HG03439 (cell line): ENCODE measurements at regions not wholly inside any gene's neighbourhood (a gene's known extent, or its start where the extent isn't known, plus 50 kb on each side); places are given as distances from the start of the nearest gene placed in this dataset.

Source experiments
- ATAC-seq: cut with Tn5 transposase; IDR thresholded peaks from one replicate; pipeline ENCODE4 v1.9.1; 2021; ENCODE audit warnings: mild to moderate bottlenecking, moderate library complexity; ENCODE audit not compliant: unreplicated experiment

DNA sequence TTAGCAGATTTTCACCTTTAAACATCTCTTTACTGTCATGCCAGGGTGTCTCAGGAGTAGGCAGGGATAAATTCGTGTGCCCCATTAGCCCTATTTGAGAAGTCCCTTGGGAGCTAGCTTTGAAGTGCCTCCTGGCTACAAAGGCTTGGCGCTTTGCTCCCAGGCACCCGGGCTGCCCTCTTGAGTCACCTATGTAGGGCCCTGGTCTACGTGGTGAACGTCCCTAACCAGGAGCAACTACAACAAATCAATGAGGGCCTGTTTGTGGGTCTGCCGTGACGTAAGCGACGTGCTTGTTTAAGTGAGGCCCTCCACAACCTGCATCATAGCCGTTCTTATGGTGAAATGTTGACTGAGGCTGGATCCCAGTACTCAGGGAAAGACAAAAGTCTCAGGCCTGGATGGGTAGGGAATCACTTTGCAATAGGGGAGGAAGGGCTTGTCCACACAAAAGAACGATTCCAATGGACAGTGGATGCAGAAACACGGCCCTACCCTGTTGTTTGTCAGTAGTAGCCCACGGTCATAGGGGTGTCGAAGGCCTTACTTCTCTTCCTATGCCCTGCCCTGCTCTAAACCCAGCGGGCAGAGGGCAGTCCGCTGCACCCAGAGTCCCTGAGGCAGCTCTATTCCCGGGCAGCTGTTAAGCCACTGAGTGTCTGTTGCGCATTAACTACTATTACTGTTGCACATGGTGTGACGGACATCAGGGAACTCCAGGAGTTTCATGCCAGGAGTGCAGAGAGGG is 93.9 kb downstream of the INHBB start:
- no peak for ATAC-seq

- no peak for ATAC-seq
Measured at GRCh38 chr2:120440521-120441350, 94.8 kb downstream of the INHBB start.

DNA sequence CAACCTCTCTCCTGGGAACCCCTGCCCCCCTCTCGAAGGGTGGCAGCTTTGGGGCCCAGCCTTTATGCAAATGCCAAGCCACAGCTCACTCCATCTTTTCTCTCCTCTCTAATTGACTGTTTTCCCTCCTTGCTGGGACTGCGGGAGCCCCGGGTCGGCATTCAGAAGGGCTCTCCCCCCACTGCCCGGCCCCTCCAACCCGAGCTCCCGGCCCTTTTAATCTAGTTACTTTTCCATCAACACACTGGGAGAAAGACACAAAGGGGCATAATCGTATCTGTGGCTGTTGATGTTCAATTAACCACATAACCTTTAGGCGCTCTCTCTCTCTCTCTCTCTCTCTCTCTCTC is 95.4 kb downstream of the INHBB start:
- ATAC-seq = no peak

DNA sequence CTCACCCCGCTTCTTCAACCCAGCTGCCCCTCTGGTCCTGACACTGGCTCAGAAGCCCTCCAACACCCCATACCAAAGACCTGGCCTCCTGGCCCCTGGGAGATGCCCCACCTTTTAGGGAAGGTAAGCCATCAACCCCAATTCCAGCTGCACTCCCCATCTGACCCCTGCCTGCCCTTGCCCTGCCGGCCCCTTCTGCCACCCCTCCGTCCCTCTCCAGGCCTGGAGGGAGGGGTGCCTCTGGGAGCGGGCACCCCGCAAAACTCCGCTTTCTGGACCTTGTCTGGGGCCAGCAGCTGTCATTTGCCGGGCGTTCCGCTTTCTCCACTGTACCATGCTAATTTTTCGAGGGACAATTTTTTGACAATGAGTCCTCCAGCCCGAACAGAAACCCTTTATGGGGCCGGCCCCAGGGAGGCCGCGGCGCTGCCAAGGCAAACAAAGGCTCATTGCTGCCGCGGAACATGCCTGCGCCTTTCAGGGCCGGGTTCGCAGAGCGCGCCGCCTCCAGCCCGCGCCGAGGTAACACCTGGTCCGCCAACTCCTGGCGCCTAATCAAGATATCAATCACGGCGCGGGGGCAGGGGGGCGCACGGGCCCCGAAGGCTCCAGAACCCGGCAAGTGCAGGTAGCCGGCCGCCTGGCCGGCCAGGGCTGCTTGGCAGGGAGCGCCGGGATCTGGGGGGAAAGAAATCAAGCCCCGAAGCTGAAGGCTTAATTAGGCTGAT is 96.0 kb downstream of the INHBB start:
- no peak for ATAC-seq

GRCh38 chr2:120442541-120442922 is 96.6 kb downstream of the INHBB start:
- no peak for ATAC-seq

DNA sequence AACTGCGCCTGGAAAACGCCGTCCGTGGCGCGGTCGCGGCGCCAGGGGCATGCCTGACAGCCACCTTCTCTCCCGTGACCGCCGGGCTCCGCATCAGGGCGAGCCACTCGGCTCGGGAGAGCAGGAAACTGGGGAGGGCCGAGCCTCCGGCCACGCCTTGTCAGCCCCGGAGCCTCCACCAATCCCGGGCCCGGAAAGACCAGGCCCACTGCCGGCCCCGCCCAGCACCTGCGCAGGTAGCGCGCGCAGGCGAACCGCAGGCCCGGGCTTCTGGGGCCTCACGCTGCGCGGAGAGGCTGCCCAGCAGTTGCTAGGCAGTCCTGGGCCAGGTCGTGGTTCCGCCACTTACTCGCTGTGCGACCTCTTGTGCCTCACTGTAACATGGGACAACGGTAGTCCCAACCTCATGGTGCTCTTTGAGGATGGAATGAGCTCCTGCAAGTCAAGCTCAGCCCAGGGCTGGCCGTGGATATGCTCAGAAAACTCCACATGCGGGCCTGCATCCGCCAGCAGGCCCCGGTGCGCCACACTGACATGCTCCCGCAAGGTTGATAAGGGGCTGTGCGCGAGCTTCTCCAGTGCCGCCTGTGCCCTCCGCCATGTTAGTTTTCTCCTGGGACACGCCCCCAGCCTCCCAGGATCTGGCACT is 97.1 kb downstream of the INHBB start:
- ATAC-seq = no peak

GRCh38 chr2:120443946-120444345 is 98.0 kb downstream of the INHBB start:
- ATAC-seq = no peak

- no peak for ATAC-seq
Measured at GRCh38 chr2:120444691-120445240, 98.8 kb downstream of the INHBB start.

DNA sequence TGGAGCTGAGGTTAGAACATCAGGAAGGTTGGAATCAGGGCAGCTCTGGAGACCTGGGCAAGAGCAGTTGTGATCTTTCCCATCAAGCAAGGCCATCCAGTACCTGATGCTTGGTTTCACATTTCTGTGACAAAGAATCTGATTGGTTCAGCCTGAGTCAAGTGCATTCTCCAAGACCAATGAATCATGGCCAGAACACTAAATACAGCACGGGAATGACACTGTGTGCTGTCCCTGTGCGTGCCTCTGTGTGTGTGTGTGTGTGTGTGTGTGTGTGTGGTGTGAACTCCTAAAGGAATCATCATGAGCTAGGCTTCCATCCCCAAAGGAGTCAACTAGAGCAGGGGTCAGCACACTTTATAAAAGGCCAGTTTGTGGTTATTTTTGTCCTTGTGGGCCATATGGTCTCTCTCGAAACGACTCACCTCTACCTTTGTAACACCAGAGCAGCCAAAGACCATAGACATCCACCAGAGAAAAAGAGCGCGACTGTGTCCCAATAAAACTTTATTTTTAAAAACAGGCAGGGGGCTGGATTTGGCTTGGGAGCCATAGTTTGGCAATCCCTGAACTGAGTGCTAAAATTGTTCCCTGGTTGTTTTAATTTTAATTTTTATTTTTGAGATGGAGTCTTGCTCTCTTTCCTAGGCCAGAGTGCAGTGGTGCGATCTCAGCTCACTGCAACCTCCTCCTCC is 99.7 kb downstream of the INHBB start:
- ATAC-seq = no peak

DNA sequence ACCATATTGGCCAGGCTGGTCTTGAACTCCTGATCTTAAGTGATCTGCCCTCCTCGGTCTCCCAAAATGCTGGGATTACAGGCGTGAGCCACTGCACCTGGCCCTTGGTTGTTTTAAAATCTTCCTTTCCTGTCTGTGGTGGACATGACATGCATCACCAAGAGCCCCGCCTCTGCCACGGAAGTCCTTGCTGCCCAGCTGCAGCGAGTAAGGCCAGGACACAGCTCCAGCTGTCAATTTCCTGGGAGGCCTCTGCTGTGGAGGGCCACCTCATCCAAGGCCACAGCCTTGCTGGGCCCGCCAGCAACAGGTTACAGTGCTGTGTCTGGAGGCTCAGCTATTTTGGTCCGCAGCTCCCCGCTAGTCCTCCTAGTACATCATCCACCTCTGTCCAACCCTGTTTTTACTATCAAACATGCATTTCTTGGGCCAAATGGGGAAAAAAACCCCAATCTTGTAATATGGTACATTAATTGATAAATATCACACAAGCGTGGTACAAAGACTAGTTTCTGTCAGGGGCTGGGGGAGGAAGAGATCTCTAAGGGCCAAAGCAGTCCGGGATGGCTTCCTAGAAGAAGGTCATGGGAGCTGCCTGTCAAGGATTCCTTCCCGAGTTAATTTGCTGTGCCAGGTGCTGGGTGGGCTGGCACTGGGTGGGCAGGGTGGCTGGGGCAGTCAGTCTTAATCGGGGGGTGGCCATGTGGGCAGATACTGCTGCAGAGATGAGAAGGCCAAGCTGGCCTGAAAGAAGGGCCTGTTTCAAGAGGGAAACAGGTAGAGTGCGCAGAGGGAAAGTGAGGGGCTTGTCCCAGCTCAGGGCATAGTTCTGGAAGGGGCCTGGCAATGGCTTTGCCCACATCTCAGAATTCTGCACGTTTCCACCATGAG is 100.5 kb downstream of the INHBB start:
- ATAC-seq = no peak

- no peak for ATAC-seq
Measured at GRCh38 chr2:120447127-120447785, 101.3 kb downstream of the INHBB start.

GRCh38 chr2:120448436-120448835 is 102.5 kb downstream of the INHBB start:
- no peak for ATAC-seq

GRCh38 chr2:120448961-120449810 is 103.2 kb downstream of the INHBB start:
- no peak for ATAC-seq

DNA sequence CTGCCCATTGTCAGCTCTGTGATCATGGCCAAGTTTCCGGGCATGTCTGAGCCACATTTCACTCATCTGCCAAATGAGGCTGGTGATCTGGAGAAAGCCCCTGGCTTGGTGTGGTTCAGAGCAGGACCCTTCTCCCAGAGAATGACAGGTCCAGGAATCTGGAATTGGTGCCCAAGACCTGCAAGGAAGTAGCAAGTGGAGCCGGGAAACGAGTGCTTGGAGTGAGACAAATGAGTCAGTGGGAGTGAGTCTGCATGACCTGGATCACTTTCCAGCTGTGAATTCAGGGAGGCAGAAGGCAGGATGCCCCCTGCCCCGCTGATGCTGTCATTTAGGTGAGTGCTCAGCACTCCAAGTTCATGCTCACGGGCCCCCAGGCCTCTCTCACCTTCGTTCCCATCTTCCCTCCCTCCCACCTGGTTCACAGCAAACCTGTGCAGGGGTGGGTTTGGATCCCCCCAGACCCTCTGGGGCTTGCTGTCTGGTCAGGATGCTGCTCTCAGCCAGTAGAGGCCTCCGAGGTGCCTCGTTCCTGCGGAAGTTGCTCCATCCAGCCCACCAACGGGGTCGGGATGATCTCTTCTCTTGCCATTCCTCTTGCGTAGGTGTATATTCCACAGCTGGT is 104.4 kb downstream of the INHBB start:
- no peak for ATAC-seq

GRCh38 chr2:120451334-120451733 is 105.4 kb downstream of the INHBB start:
- ATAC-seq = no peak

DNA sequence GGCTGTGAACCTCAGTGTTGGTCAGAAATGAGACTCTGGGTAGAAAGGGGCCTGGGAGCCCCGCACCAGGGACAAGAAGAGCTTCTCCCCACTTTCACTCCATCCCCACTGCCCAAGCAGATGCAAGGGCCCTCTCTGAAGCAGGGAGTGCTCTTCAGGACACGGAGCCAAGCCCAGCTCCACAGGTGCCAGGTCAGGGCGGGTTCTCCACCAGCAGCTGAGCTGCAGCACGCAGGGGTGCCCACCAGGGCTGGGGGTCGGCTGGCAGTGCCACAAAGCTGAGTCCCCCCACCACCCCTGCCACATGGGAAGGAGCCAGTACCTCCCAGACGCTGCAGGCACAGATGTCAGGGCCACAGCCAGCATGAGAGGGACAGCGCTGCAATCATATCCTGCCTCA is 106.2 kb downstream of the INHBB start:
- no peak for ATAC-seq

DNA sequence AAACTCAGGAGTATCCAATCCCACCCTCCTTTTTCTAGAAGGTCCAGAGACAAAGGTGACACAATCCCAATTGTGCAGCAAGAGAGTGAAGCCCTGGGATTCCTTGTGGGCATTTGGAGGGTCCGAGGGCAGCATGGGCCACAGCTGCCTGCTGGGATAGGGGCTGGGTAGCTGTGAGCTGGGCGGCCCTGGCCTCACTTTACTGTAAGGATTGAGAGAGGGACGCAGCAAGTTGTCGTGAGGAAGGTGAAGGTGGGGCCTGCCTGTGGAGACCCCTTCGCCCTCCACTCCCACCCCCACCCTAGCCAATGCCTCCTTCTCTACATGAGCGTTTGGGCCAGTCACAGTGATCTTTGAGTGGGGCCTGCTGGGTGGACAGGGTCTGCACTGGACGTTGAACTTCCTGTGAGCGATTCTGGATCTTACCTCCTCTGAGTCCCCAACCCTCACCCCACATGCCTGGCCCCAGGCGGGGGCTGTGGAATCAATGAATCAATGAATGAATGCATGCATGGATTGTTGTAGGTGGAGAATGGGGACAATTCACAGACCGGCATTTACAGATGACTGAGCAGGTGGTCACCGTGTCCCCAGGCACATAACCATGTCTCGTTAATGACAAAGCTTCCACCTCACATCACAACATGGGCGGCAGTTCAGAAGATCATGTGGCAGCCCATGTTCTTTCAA is 107.2 kb downstream of the INHBB start:
- ATAC-seq = no peak
